ENCODE measurements at regions not wholly inside any gene's neighbourhood (a gene's known extent, or its start where the extent isn't known, plus 50 kb on each side); places are given as distances from the start of the nearest gene placed in this dataset.

GRCh38 chr4:43550981-43551627, 658.6 kb downstream of the GRXCR1 start:
- ATAC-seq (no peak), DNase-seq (ENCODE audit: extremely low read depth in 1 of 4, low spot score in 3 of 4) (no peak), FAIRE-seq (no peak)
- Histone ChIP-seq H3K9ac (ENCODE audit: insufficient read depth in 1 of 2, low read depth in 2 of 2, low read length in 2 of 2) (no peak overlapping the region), H3K27me3 (ENCODE audit: control insufficient read depth in 2 of 2, insufficient read depth in 2 of 2, low read length in 2 of 2) (no peaks in the 10 kb centered on the region), H3K27ac (ENCODE audit: extremely low read depth, low read depth, low read length) (no peak overlapping the region), H3K36me3 (ENCODE audit: control insufficient read depth, insufficient read depth, low read length) (no peaks in the 10 kb centered on the region), H3K79me2 (ENCODE audit: control insufficient read depth, insufficient read depth, low read length) (no peaks in the 10 kb centered on the region), H3K9me1 (ENCODE audit: control insufficient read depth, insufficient read depth, low read length) (no peaks in the 10 kb centered on the region), H3K4me3 (no peak overlapping the region), H4K20me1 (replicated peaks; ENCODE audit: control insufficient read depth, insufficient read depth, low read length) (no peaks in the 10 kb centered on the region), H3K9me3 (replicated peaks; ENCODE audit: control insufficient read depth, insufficient read depth, low read depth, low read length) (no peaks in the 10 kb centered on the region), H2AFZ (ENCODE audit: low read depth, low read length) (no peak overlapping the region), H3K4me1 (replicated peaks in 1 of 2; ENCODE audit: control insufficient read depth in 2 of 2, insufficient read depth in 2 of 2, low read length in 2 of 2) (no peaks in the 10 kb centered on the region; a peak in 1 of 5 replicates), H3K4me2 (ENCODE audit: insufficient read depth, low read length) (no peak overlapping the region)
- ChIA-PET CTCF (ENCODE audit: low intra/inter-chr PET ratio) (no interaction called here), POLR2A (no interaction called here)
- no TSS peak for BruUV-seq (replicated peaks)
- in situ Hi-C loops (cut with MboI) (no loop called here), intact Hi-C loops (cut with micrococcal nuclease) (no loop called here)
- 0% methylated on average over 14 of the region's 24 CpGs for WGBS (ENCODE audit: insufficient coverage, low coverage, missing lambda C conversion rate)
- TF ChIP-seq CBX3 (IDR thresholded peaks at IDR 0.05; ENCODE audit: borderline replicate concordance in 1 of 2, low read length in 2 of 2) = no peak
- no peak for TF ChIP-seq SNIP1 (IDR thresholded peaks at IDR 0.05; ENCODE audit: low read depth)
- TF ChIP-seq RBBP5 (IDR thresholded peaks at IDR 0.05; ENCODE audit: borderline replicate concordance, insufficient read depth, low read length, poor library complexity, severe bottlenecking) = no peak
- no peak for TF ChIP-seq KAT2B (IDR thresholded peaks at IDR 0.05; ENCODE audit: low read depth, low read length)
- no peak for TF ChIP-seq ZHX1 (conservative IDR thresholded peaks at IDR 0.05; ENCODE audit: low read length)
- no peak for TF ChIP-seq ZNF408 (CRISPR knock-in tag; IDR thresholded peaks at IDR 0.05; ENCODE audit: low read depth)
- TF ChIP-seq ZBTB33 (CRISPR knock-in tag; IDR thresholded peaks at IDR 0.05) = no peak
- TF ChIP-seq ZNF324 (CRISPR knock-in tag; IDR thresholded peaks at IDR 0.05) = no peak
- no peak for TF ChIP-seq NKRF (IDR thresholded peaks at IDR 0.05; ENCODE audit: borderline replicate concordance)
- TF ChIP-seq FOXJ3 (CRISPR knock-in tag; IDR thresholded peaks at IDR 0.05) = no peak
- TF ChIP-seq ZNF24 (IDR thresholded peaks at IDR 0.05) = no peak
- no peak for TF ChIP-seq CREBBP (IDR thresholded peaks at IDR 0.05; ENCODE audit: low read depth, low read length)
- no peak for TF ChIP-seq ZNF449 (CRISPR knock-in tag; IDR thresholded peaks at IDR 0.05)
